ENCODE measurements at regions not wholly inside any gene's neighbourhood (a gene's known extent, or its start where the extent isn't known, plus 50 kb on each side); places are given as distances from the start of the nearest gene placed in this dataset.

- H3K27ac ChIP-seq (ENCODE audit: extremely low read length, insufficient read depth, low read length): no peak overlapping the region
- no peak overlapping the region for H3K9ac ChIP-seq (ENCODE audit: insufficient read depth, low read depth, low read length)
- no peaks in the 10 kb centered on the region for H3K79me2 ChIP-seq (ENCODE audit: insufficient read depth, low read length)
- no TSS peak for BruUV-seq (replicated peaks)
- TF ChIP-seq ZNF800 (CRISPR knock-in tag; IDR thresholded peaks at IDR 0.05): no peak
- peak; percentile 57; the same call in 1 of the 2 replicates for TF ChIP-seq RFX3 (CRISPR knock-in tag; IDR thresholded peaks at IDR 0.05)
- H2AFZ ChIP-seq (ENCODE audit: low read length): peak overlapping the region; percentile 9
- H3K36me3 ChIP-seq (replicated peaks in 1 of 2; ENCODE audit: control insufficient read depth in 1 of 2, insufficient read depth in 2 of 2, low read length in 2 of 2): no peaks in the 10 kb centered on the region
- no peaks in the 10 kb centered on the region for H3K27me3 ChIP-seq (ENCODE audit: control insufficient read depth in 1 of 2, insufficient read depth in 2 of 2, low read length in 2 of 2)
- peak overlapping the region; percentile 36; the same call in 1 of the 2 replicates for H3K4me2 ChIP-seq (ENCODE audit: low read depth, low read length)
- H3K4me3 ChIP-seq (replicated peaks in 1 of 3; ENCODE audit: insufficient read depth in 1 of 3, low read depth in 2 of 3, low read length in 3 of 3): no peak overlapping the region
- no peak for FAIRE-seq
- H3K4me1 ChIP-seq (ENCODE audit: insufficient read depth, low read length): 0 out of 2 replicates have a peak, but pooled peaks cover 7% of the 10 kb centered on the region
- intact Hi-C loops (cut with micrococcal nuclease; ENCODE audit: unreplicated experiment) (no loop called here), in situ Hi-C loops (cut with HindIII; ENCODE audit: extremely low pct_ligation_motif_present, low pct_unique_long_range_greater_than_20kb) (no loop called here)
- CTCF ChIA-PET (ENCODE audit: low intra/inter-chr PET ratio, low total read pairs): no interaction called here
- no peak for DNase-seq (ENCODE audit: low spot score)
- POLR2A ChIA-PET: no interaction called here
- WGBS (ENCODE audit: low lambda C conversion rate): 22% methylated on average over 8 of the region's 8 CpGs
- H3K9me3 ChIP-seq (ENCODE audit: low read length): no peaks in the 10 kb centered on the region
- no peak for ATAC-seq
- H4K20me1 ChIP-seq (ENCODE audit: insufficient read depth, low read length): no peaks in the 10 kb centered on the region
Observed at GRCh38 chr18:29002747-29003146, 825.8 kb upstream of the CDH2 start.

GRCh38 chr18:28999726-29000125 is 822.8 kb upstream of the CDH2 start:
- DNase-seq (ENCODE audit: low spot score) (no peak), ATAC-seq (no peak), FAIRE-seq (no peak)
- Histone ChIP-seq H3K27ac (ENCODE audit: extremely low read length, insufficient read depth, low read length) (no peak overlapping the region), H3K4me2 (ENCODE audit: low read depth, low read length) (no peak overlapping the region), H4K20me1 (ENCODE audit: insufficient read depth, low read length) (no peaks in the 10 kb centered on the region), H3K36me3 (replicated peaks in 1 of 2; ENCODE audit: control insufficient read depth in 1 of 2, insufficient read depth in 2 of 2, low read length in 2 of 2) (no peaks in the 10 kb centered on the region), H2AFZ (ENCODE audit: low read length) (no peak overlapping the region), H3K9me3 (ENCODE audit: low read length) (no peaks in the 10 kb centered on the region), H3K79me2 (ENCODE audit: insufficient read depth, low read length) (no peaks in the 10 kb centered on the region), H3K4me1 (ENCODE audit: insufficient read depth, low read length) (0 out of 2 replicates have a peak, but pooled peaks cover 7% of the 10 kb centered on the region), H3K27me3 (ENCODE audit: control insufficient read depth in 1 of 2, insufficient read depth in 2 of 2, low read length in 2 of 2) (no peaks in the 10 kb centered on the region), H3K9ac (ENCODE audit: insufficient read depth, low read depth, low read length) (no peak overlapping the region), H3K4me3 (replicated peaks in 1 of 3; ENCODE audit: insufficient read depth in 1 of 3, low read depth in 2 of 3, low read length in 3 of 3) (no peak overlapping the region)
- no TSS peak for BruUV-seq (replicated peaks)
- ChIA-PET CTCF (ENCODE audit: low intra/inter-chr PET ratio, low total read pairs) (no interaction called here), POLR2A (no interaction called here)
- intact Hi-C loops (cut with micrococcal nuclease; ENCODE audit: unreplicated experiment): no loop called here
- WGBS (ENCODE audit: low lambda C conversion rate): 0% methylated on average over 1 of the region's 1 CpG
- in situ Hi-C loops (cut with HindIII; ENCODE audit: extremely low pct_ligation_motif_present, low pct_unique_long_range_greater_than_20kb): no loop called here
- TF ChIP-seq AKNA (CRISPR knock-in tag; IDR thresholded peaks at IDR 0.05; ENCODE audit: borderline replicate concordance) (no peak), TIGD3 (CRISPR knock-in tag; IDR thresholded peaks at IDR 0.05; ENCODE audit: borderline replicate concordance) (no peak), BHLHE40 (IDR thresholded peaks at IDR 0.05; ENCODE audit: low read length) (no peak), ZNF234 (CRISPR knock-in tag; conservative IDR thresholded peaks at IDR 0.05) (no peak), HOXD1 (CRISPR knock-in tag; IDR thresholded peaks at IDR 0.05) (no peak)
